Heart left ventricle (tissue), 13 donors: ENCODE measurements at regions not wholly inside any gene's neighbourhood (a gene's known extent, or its start where the extent isn't known, plus 50 kb on each side); places are given as distances from the start of the nearest gene placed in this dataset.

Experiments
- POLR2A ChIP-seq, 2 donors: fragments of 450-650 bp; IDR thresholded peaks; one replicate each; pipeline ENCODE4 v1.6.1; 2017; ENCODE audit warnings: antibody characterized with exemption in 2 of 2, mild to moderate bottlenecking in 2 of 2, moderate library complexity in 2 of 2
- TF ChIP-seq, protein P1 (sequence below), 12 donors: fragments of 200-600 bp; sonication (generic) in 4 of 12; IDR thresholded peaks; one replicate each; pipeline versions ENCODE4 v1.5.0 to v1.8.0; 2018 to 2022; ENCODE audit warnings: antibody characterized with exemption in 12 of 12, mild to moderate bottlenecking in 5 of 12
- donor health status: ischemic (EF 13 %, LVEDD 7.1; RV severe dilation, severe dysfunction).
- donor health status: DM: no; HTN: yes; CAD: no.
- donor health status: DM: no; HTN: no; CAD: no.
- donor health status: ischemic (EF 25% LVEDD 6.9; RV normal size, moderate dysfunction).
- donor health status: ischemic (EF 25% LVEDD 5.7; RV mildly dilated, moderate dysfunction).
- donor health status: ischemic (EF 35%, LVEDD 5.7; RV mildly dilated, moderate dysfunction).
- donor health status: nonischemic (EF 11% LVEDD 7.7; RV severe dilation, severe dysfunction).
- donor health status: DM: yes; HTN: yes; CAD: no.
- donor health status: PGD.
- donor health status: ischemic (EF 29% LVEDD 5.4; RV normal size, mild dysfunction).
- donor health status: nonischemic (EF 23%, LVEDD 6.1; RV moderate dilation, normal function).

- no peak for TF ChIP-seq POLR2A (IDR thresholded peaks at IDR 0.05)
- TF ChIP-seq, protein P1, sequence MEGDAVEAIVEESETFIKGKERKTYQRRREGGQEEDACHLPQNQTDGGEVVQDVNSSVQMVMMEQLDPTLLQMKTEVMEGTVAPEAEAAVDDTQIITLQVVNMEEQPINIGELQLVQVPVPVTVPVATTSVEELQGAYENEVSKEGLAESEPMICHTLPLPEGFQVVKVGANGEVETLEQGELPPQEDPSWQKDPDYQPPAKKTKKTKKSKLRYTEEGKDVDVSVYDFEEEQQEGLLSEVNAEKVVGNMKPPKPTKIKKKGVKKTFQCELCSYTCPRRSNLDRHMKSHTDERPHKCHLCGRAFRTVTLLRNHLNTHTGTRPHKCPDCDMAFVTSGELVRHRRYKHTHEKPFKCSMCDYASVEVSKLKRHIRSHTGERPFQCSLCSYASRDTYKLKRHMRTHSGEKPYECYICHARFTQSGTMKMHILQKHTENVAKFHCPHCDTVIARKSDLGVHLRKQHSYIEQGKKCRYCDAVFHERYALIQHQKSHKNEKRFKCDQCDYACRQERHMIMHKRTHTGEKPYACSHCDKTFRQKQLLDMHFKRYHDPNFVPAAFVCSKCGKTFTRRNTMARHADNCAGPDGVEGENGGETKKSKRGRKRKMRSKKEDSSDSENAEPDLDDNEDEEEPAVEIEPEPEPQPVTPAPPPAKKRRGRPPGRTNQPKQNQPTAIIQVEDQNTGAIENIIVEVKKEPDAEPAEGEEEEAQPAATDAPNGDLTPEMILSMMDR (IDR thresholded peaks at IDR 0.05) = no peak
Measured at GRCh38 chr4:140213116-140213515, 59.1 kb upstream of the MAML3 start.
